T47D (cell line): ENCODE measurements at regions not wholly inside any gene's neighbourhood (a gene's known extent, or its start where the extent isn't known, plus 50 kb on each side); places are given as distances from the start of the nearest gene placed in this dataset.

ENCODE experiments used
- DNase-seq, 2 experiments: peaks; one replicate each; pipeline versions ENCODE4 v3.0.0 to v3.0.0-alpha.2; 2011 to 2012; ENCODE audit warnings: low read depth in 1 of 2, low spot score in 1 of 2
- JUND ChIP-seq: IDR thresholded peaks from 2 replicates; pipeline ENCODE4 v1.6.1; 2012; ENCODE audit warnings: low read depth
- in situ Hi-C: cut with HindIII; loops from 2 replicates; pipeline ENCODE4 v1.10.0; 2016; ENCODE audit warnings: low sequenced_read_pairs, low pct_unique_long_range_greater_than_20kb

- no peak for DNase-seq
- TF ChIP-seq JUND: no peak
- in situ Hi-C loops: no loop called here
Measured at GRCh38 chr12:91609283-91609682, 426.7 kb upstream of the DCN start.

- DNase-seq: no peak
- TF ChIP-seq JUND: no peak
- in situ Hi-C loops: no loop called here
Measured at GRCh38 chr12:91608542-91608941, 425.9 kb upstream of the DCN start.

GRCh38 chr12:91606662-91607377, 424.2 kb upstream of the DCN start:
- DNase-seq: no peak
- no peak for TF ChIP-seq JUND
- in situ Hi-C loops: no loop called here

- no peak for DNase-seq
- no peak for TF ChIP-seq JUND
- in situ Hi-C loops: no loop called here
Measured at GRCh38 chr12:91604897-91605296, 422.3 kb upstream of the DCN start.

- in situ Hi-C loops: no loop called here
- no peak for TF ChIP-seq JUND
Measured at GRCh38 chr12:91603060-91603459, 420.4 kb upstream of the DCN start.

GRCh38 chr12:91601054-91601453, 418.4 kb upstream of the DCN start:
- TF ChIP-seq JUND: no peak
- in situ Hi-C loops: no loop called here

More at GRCh38 chr12:91603060-91603459, 420.4 kb upstream of the DCN start:
- no peak for DNase-seq

GRCh38 chr12:91594715-91595114, 412.1 kb upstream of the DCN start:
- no peak for DNase-seq
- no peak for TF ChIP-seq JUND
- in situ Hi-C loops: no loop called here

More at GRCh38 chr12:91601054-91601453, 418.4 kb upstream of the DCN start:
- DNase-seq: no peak

GRCh38 chr12:91591639-91591987, 409.0 kb upstream of the DCN start:
- no peak for TF ChIP-seq JUND
- in situ Hi-C loops: no loop called here
- no peak for DNase-seq

- DNase-seq: no peak
- in situ Hi-C loops: no loop called here
- no peak for TF ChIP-seq JUND
Measured at GRCh38 chr12:91590966-91591638, 408.5 kb upstream of the DCN start.

- no peak for TF ChIP-seq JUND
- DNase-seq: no peak
- in situ Hi-C loops: no loop called here
Measured at GRCh38 chr12:91588874-91589454, 406.3 kb upstream of the DCN start.

GRCh38 chr12:91586015-91586414, 403.4 kb upstream of the DCN start:
- in situ Hi-C loops: no loop called here
- no peak for TF ChIP-seq JUND
- no peak for DNase-seq

GRCh38 chr12:91582811-91583210, 400.2 kb upstream of the DCN start:
- no peak for TF ChIP-seq JUND
- in situ Hi-C loops: no loop called here
- no peak for DNase-seq

- no peak for TF ChIP-seq JUND
- in situ Hi-C loops: no loop called here
- DNase-seq: no peak
Measured at GRCh38 chr12:91579516-91580263, 397.1 kb upstream of the DCN start.
